GM12872 (cell line): ENCODE measurements at regions not wholly inside any gene's neighbourhood (a gene's known extent, or its start where the extent isn't known, plus 50 kb on each side); places are given as distances from the start of the nearest gene placed in this dataset.

ENCODE experiments used
- CTCF ChIP-seq: IDR thresholded peaks from 3 replicates; pipeline ENCODE4 v1.5.1; 2011; ENCODE audit warnings: low read depth, mild to moderate bottlenecking, low read length, moderate library complexity; ENCODE audit not compliant: insufficient read depth

GRCh38 chr5:4579679-4580078 lies 560.5 kb upstream of the ADAMTS16 start:
- no peak for TF ChIP-seq CTCF

GRCh38 chr5:4580772-4581171 lies 559.4 kb upstream of the ADAMTS16 start:
- no peak for TF ChIP-seq CTCF

DNA sequence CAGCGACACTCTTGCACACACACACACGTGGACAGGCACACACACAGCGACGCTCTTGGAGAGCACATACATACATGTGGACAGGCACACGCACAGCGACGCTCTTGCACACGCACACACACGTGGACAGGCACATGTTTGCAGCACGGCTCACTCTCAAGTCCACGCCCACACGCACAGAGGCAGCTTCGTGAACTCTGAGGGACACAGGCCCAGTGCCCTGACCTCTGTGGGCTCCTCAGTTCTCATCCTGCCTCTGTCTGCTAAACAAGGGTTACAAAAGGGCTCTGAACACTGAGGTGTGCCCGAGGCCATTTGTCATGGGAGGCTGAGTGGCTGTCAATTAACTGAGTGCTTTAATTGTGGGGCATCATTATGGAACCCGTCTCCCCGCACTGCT lies 558.8 kb upstream of the ADAMTS16 start:
- no peak for TF ChIP-seq CTCF

- TF ChIP-seq CTCF: no peak
Measured at GRCh38 chr5:4584982-4585381, 555.1 kb upstream of the ADAMTS16 start.

DNA sequence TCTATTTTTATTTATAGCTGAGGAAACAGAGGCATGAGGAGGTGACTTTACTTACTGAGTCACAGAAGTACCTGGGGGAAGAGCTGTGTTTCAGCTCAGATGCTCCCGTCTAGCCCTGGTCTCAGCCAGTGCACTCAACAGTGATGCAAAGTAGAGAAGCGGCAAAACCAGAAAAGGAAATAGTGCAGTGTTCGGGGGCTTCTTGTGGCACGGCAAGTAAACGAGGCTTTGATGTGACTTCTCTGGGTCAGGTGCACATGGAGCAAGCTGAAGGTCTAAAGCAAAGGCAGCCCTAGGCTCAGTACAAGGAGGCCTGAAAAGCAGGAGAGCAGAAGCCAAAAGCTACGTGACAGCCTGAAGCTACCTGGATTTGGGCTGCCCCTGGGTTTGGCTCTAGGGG lies 526.7 kb upstream of the ADAMTS16 start:
- TF ChIP-seq CTCF: no peak

GRCh38 chr5:4614088-4614487 lies 526.0 kb upstream of the ADAMTS16 start:
- TF ChIP-seq CTCF: no peak

- TF ChIP-seq CTCF: no peak
Measured at GRCh38 chr5:4625206-4625896, 514.8 kb upstream of the ADAMTS16 start.
